AG04449 (cell line): ENCODE measurements at regions not wholly inside any gene's neighbourhood (a gene's known extent, or its start where the extent isn't known, plus 50 kb on each side); places are given as distances from the start of the nearest gene placed in this dataset.

Source experiments
- CTCF ChIA-PET: fragments of 350-600 bp; formaldehyde crosslinking; extraction: SDS; loops from one replicate; lab custom pipeline; 2021; ENCODE audit warnings: antibody characterized with exemption; lab: Yijun Ruan, JAX
- POLR2A ChIA-PET: fragments of 400-600, 350-600 bp; formaldehyde crosslinking; extraction: SDS; loops from one replicate; lab custom pipeline; 2020; ENCODE audit warnings: antibody characterized with exemption, inconsistent platforms; lab: Yijun Ruan, JAX
- DNase-seq: peaks from one replicate; pipeline ENCODE4 v3.0.0-alpha.2; 2010; ENCODE audit warnings: low read depth, low spot score
- H3K4me3 ChIP-seq: 2 replicates; pipeline ENCODE4 v1.5.1; 2011; ENCODE audit warnings: low read depth, mild to moderate bottlenecking, control low read depth, low read length
- CTCF ChIP-seq: IDR thresholded peaks from one replicate; pipeline ENCODE4 v1.5.1; 2011; ENCODE audit warnings: mild to moderate bottlenecking, moderate library complexity, low read length, control low read depth, inconsistent platforms; ENCODE audit not compliant: insufficient read depth; ENCODE audit errors: missing control alignments

- ChIA-PET POLR2A (no interaction called here), CTCF (no interaction called here)
- no peak for DNase-seq
- no peak overlapping the region for H3K4me3 ChIP-seq
- TF ChIP-seq CTCF = no peak
Observed at GRCh38 chr11:127288926-127289325, 288.4 kb upstream of the KIRREL3 start.

GRCh38 chr11:127281534-127281933, 281.0 kb upstream of the KIRREL3 start:
- CTCF ChIA-PET = no interaction called here
- no peak overlapping the region for H3K4me3 ChIP-seq
- POLR2A ChIA-PET = no interaction called here
- no peak for TF ChIP-seq CTCF
- DNase-seq = no peak

GRCh38 chr11:127275774-127276173, 275.2 kb upstream of the KIRREL3 start:
- H3K4me3 ChIP-seq = no peak overlapping the region
- CTCF ChIA-PET = no interaction called here
- POLR2A ChIA-PET = no interaction called here
- DNase-seq = no peak
- no peak for TF ChIP-seq CTCF

- ChIA-PET CTCF (no interaction called here), POLR2A (no interaction called here)
- DNase-seq = no peak
- no peak for TF ChIP-seq CTCF
- no peak overlapping the region for H3K4me3 ChIP-seq
Observed at GRCh38 chr11:127274328-127274676, 273.7 kb upstream of the KIRREL3 start.

GRCh38 chr11:127273593-127274327, 273.2 kb upstream of the KIRREL3 start:
- DNase-seq = no peak
- ChIA-PET CTCF (no interaction called here), POLR2A (no interaction called here)
- no peak for TF ChIP-seq CTCF
- no peak overlapping the region for H3K4me3 ChIP-seq

- TF ChIP-seq CTCF = no peak
- no peak for DNase-seq
- no peak overlapping the region for H3K4me3 ChIP-seq
- POLR2A ChIA-PET = no interaction called here
- CTCF ChIA-PET = no interaction called here
Observed at GRCh38 chr11:127270851-127271250, 270.3 kb upstream of the KIRREL3 start.
